ENCODE measurements at regions not wholly inside any gene's neighbourhood (a gene's known extent, or its start where the extent isn't known, plus 50 kb on each side); places are given as distances from the start of the nearest gene placed in this dataset.

DNA sequence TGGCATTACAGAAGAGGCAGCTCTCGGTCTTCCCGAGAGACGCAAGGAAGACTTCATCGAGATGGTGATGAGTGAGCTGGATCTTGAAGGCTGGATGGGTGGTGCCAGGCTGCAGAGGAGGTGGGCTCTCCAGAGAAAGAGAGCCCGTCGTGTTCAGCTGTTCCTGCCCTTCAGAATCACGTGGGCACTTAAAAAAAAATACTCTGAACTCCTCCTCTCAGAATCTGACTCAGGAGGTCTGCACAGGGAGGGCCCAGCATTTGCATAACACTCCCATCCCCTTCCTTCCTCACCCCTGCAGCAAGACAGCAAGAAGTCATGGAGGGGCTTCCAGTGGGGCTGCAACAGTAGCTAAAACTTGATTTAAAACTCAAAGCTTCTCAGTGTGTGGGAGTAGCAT is 203.0 kb downstream of the ATPSCKMT start:
- TF ChIP-seq POLR2A (IDR thresholded peaks at IDR 0.05): no peak
- TF ChIP-seq, protein P1, sequence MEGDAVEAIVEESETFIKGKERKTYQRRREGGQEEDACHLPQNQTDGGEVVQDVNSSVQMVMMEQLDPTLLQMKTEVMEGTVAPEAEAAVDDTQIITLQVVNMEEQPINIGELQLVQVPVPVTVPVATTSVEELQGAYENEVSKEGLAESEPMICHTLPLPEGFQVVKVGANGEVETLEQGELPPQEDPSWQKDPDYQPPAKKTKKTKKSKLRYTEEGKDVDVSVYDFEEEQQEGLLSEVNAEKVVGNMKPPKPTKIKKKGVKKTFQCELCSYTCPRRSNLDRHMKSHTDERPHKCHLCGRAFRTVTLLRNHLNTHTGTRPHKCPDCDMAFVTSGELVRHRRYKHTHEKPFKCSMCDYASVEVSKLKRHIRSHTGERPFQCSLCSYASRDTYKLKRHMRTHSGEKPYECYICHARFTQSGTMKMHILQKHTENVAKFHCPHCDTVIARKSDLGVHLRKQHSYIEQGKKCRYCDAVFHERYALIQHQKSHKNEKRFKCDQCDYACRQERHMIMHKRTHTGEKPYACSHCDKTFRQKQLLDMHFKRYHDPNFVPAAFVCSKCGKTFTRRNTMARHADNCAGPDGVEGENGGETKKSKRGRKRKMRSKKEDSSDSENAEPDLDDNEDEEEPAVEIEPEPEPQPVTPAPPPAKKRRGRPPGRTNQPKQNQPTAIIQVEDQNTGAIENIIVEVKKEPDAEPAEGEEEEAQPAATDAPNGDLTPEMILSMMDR (IDR thresholded peaks at IDR 0.05): no peak

Measured in right lobe of liver (tissue), 4 donors.